ENCODE measurements at regions not wholly inside any gene's neighbourhood (a gene's known extent, or its start where the extent isn't known, plus 50 kb on each side); places are given as distances from the start of the nearest gene placed in this dataset.

- no peak for DNase-seq
These were observed 179.7 kb downstream of the ANAPC1 start for GRCh38 chr2:111704246-111704645.

GRCh38 chr2:111705239-111705638, 178.8 kb downstream of the ANAPC1 start:
- DNase-seq, result no peak

DNA sequence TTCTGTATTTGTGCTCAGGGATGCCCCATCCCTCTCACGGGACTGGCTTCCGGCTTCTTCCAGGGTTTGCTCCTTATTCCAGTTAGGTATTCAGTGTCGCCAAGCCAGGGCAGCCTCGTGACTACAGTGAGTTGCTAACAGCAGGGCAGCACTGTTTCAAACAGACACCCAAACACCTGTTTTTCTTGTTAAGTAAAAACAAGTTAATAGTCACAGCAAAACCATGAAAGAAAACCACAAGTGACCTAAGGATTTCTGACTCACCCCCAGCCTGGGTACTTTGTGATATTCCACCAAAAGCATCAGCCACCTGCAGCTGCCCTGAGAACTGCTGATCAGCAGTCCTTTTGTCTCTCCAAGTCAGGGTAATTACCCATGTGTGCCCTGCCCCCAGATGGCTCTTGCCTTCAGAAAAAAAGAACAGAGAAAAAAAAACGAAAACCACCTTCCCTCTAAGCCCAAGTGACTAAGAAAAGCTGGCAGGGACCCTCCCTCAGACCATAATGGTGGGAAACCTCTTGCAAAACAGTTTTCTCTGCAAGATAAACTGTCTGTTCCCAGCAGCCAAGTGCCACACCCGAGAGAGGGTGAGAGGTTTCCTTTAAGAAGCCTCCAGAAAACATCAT, 178.2 kb downstream of the ANAPC1 start:
- DNase-seq, result peak; percentile 51

- DNase-seq, result no peak
These were observed 177.5 kb downstream of the ANAPC1 start for GRCh38 chr2:111706481-111707001.

GRCh38 chr2:111707700-111708099, 176.3 kb downstream of the ANAPC1 start:
- no peak for DNase-seq

DNA sequence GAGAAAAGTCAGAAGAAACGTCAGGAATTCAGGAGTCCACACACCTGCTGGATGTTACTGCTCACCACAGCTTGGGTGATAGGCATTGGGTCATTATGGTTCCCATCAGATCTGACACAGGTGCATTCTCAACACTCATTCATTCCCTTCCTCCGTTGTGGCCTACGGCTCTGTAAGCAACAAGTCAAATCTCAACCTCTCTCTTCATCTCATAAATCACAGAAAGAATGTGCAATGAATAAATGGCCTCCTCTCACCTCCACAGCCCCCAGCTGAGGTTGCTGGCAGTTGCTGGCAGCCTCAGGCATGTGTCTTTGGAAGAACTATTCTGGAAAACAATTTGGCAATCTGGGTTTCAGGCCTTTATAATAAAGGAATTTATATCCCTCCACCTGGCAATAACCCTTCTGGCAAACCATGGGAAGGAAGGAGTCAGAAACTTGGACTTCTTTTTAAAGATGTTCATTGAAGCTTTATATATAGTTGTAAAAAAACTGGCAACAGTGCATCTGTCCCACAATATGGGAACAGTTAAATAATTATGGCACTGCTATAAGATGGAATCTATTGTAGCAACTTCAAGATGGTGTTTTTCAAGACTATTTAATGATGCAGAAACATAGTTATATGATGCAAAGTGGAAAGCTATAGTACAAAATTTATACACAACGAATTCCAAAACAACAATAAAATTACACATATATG, 175.4 kb downstream of the ANAPC1 start:
- no peak for DNase-seq

DNA sequence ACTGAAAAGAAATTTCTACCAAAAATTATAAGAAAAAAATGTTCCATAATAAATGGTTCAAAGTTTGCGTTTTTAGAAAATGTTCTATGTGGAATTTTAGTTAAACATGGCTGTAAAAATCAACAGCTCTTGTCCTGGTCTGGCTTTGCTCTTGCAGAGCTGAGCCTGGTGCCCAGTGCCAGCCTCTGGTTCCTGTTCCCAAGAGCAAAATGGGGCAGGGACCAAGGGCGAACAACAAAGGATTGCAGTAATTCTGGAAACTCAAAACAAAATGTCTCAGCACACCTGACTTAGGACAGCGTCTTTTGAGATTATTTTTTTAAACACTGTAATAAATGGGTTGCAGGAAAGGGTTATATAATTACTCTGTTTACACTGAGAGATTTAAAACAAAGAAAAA, 174.7 kb downstream of the ANAPC1 start:
- DNase-seq, result no peak

GRCh38 chr2:111710085-111710484, 173.9 kb downstream of the ANAPC1 start:
- DNase-seq, result no peak

DNA sequence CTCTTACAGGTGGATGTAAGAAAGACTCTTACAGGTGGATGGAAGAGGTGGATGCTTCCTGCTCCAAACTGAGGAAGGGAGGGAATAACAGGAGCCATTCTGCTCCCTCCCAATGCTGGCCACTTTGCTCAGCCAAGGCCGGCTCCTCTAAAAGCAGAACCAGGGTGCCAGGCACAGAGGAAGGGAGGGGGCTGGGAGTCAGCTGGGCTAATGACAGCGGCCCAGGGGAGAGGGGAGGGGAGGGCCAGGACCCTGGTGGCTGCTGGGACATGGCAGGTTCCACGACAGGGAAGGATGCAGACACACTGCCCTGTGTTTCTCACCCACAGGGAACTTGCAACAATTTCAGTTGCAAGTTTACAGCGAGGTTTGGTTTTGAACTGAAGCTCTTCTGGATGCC, 173.4 kb downstream of the ANAPC1 start:
- DNase-seq, result no peak

DNA sequence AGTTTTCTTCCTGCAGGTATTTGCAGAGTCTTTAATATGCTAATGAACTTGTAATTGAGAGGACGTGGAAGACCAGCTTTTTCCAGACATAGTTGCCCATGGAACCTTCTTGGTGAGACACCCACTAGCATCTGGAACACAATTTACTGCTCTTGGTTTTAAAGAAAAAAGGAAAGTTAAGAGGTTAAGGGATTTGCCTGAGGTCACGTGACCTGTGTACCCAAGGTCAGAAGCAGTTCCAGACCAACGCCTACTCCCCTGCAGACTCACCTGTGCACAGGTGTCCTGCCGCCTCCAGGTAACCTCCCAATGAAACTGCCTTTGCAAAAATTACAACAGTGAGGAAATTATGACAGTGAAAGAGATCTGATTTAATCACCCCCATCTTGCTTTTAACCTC, 172.7 kb downstream of the ANAPC1 start:
- DNase-seq, result no peak

GRCh38 chr2:111712361-111712760, 171.6 kb downstream of the ANAPC1 start:
- no peak for DNase-seq

GRCh38 chr2:111712940-111713515, 171.0 kb downstream of the ANAPC1 start:
- no peak for DNase-seq

GRCh38 chr2:111715987-111716904, 167.7 kb downstream of the ANAPC1 start:
- DNase-seq, result no peak

DNA sequence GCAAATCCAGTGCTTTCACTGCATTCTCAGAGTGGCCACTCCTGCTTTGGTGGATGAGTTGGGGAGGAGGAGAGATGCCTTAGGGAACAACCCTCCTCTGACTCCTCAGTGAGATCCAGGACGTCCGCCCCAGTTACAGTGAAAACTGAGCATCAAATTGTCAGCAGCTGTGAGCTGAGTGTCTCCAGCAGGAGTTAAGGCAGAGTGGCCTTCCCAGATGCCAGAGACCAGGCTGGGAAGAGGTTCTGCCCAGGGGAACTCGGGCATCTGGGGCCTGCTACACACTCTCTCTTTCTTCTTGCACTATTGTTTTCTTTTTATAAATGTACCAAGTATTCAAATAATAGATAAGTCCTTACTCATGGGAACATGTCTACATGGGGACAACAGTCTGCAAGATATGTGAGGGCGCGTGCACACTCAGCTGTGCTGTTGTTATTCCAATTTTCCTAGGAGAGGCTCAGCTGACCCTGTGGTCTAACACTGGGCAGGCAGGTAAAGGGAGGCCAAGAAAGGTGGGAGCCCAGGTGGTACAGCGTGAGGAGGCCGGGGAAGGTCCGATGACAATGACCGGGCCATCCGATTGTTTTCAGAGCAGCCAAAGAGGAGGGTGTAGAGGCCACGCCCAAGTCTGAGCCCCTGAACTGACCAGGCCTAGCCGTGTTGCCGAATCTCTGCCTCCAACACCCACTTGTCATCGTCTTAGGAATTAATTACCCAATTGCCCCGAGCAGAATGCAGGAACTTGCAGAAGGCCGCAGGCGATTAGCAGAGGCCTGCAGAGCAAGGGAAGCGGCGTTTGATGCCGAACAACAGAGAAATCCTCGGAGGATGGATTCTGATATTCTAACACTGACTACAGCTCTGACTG, 166.9 kb downstream of the ANAPC1 start:
- no peak for DNase-seq
